ENCODE measurements at regions not wholly inside any gene's neighbourhood (a gene's known extent, or its start where the extent isn't known, plus 50 kb on each side); places are given as distances from the start of the nearest gene placed in this dataset.

DNA sequence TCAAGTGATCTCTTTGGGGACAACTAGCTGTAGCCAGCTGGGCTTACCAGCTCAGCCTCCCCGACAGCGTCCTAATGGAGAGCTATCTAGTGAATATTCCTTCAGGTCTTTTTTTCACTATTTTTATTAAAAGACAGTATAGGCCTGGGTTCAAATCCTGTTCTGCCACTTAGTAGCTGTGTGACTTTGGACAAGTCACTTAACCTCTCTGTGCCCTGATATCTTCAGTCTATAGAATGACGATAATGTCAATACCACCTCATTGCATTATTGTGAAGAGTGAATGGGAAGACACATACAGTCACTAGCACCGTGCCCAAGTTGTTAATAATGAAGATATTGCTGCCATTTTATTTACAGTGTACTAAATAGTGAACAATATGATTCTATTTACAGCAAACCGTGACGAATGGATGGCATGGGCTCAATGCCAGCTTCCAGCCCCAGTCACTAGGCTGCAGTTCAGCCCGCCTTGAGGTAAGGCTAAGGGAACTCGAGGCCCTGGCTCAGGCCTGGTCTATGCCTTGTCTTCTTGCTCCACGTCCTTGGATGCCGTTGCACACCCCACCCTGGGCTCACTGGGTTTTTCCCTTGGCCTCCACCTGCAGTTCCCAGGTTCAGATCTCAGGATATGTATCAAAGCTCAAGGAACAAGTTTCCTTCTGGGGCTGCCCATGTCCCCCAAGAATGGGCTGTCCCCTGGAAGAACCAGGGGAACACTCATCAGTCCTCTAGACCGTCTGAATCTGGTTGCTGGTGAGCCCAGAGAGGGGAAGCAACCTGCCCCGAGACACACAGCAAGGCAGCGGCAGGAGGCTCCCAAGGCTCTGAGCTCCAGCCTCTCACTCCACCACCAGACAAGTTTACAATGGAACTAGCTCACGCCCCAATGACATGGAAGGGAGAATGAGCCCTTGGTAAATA, 95.4 kb upstream of the TNRC6C start:
- no peak for DNase-seq (ENCODE audit: extremely low read depth in 1 of 11, low read depth in 9 of 11, low spot score in 4 of 11)

DNA sequence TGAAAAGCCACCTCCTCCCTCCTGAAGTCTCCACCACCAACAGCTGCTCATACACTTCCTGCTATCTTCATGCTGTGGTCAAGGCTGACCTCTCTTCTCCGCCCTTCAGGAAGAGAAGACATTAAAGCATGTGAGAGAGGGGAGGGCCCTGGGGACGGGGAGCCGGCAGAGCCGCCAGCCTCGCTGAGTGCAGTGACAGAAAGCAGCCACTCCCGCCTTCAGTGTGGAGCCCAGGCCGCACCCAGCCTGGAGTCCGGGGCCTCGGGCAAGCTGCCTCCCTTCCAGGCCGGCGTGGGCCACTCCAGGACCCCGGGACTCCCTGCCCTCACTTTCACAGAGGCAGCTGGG, 94.7 kb upstream of the TNRC6C start:
- DNase-seq (ENCODE audit: extremely low read depth in 1 of 11, low read depth in 9 of 11, low spot score in 4 of 11): no peak

GRCh38 chr17:77864234-77865111, 94.0 kb upstream of the TNRC6C start:
- DNase-seq (ENCODE audit: extremely low read depth in 1 of 11, low read depth in 9 of 11, low spot score in 4 of 11): no peak

GRCh38 chr17:77865112-77865611, 93.3 kb upstream of the TNRC6C start:
- DNase-seq (ENCODE audit: extremely low read depth in 1 of 11, low read depth in 9 of 11, low spot score in 4 of 11): no peak

- no peak for DNase-seq (ENCODE audit: extremely low read depth in 1 of 11, low read depth in 9 of 11, low spot score in 4 of 11)
Observed at GRCh38 chr17:77865716-77866115, 92.8 kb upstream of the TNRC6C start.

DNA sequence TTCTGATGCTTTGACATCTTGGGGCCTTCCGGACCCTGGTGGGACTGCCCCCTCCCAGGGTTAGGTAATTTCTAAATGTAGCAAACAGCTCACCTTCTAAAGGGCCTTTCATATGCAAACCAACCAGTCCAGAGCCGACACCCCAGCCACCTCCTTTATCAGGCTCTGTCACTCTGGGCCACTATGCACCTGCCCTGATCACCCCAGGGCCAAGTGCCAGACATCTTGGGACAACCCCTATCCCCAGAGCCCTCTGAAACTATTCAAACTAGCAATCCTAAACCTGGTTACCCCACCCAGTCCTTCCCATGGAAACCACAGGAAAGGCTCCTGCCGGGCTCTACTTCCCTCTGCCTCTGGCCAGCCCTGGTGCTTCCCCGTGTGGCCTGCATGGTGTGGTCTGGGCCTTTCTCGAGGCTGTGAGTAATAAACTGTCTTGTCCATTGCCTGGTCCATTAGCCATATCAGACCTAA, 91.2 kb upstream of the TNRC6C start:
- no peak for DNase-seq (ENCODE audit: extremely low read depth in 1 of 11, low read depth in 9 of 11, low spot score in 4 of 11)

- no peak for DNase-seq (ENCODE audit: extremely low read depth in 1 of 11, low read depth in 9 of 11, low spot score in 4 of 11)
Observed at GRCh38 chr17:77867976-77868713, 90.4 kb upstream of the TNRC6C start.

DNA sequence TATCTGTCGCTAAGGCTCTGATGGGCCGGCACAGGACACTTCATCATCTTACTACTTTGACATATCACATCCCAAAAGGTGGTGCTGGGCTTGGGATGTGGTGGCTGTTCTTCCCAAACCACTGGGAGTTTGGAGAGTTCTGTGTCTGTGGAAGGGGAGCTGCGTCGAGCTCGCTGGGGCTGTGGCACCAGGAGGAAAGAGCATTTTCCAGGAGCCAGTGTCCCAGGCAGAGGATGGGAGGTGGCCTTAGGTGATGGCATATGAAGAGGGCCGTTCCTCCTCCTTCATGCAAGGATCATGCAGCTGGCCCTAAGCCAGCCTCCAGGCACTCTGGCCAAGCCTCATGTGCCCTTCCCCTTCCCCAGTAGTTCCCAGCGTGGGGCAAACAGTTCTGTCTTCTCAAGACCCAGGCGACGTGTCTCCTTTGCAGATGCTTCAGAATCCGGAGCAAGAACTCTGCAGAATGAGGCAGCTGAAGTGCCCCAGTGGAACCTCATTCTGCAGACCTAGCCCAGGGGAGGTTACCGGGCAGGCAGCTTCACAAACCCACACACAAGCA, 89.4 kb upstream of the TNRC6C start:
- DNase-seq (ENCODE audit: extremely low read depth in 1 of 11, low read depth in 9 of 11, low spot score in 4 of 11): no peak

DNA sequence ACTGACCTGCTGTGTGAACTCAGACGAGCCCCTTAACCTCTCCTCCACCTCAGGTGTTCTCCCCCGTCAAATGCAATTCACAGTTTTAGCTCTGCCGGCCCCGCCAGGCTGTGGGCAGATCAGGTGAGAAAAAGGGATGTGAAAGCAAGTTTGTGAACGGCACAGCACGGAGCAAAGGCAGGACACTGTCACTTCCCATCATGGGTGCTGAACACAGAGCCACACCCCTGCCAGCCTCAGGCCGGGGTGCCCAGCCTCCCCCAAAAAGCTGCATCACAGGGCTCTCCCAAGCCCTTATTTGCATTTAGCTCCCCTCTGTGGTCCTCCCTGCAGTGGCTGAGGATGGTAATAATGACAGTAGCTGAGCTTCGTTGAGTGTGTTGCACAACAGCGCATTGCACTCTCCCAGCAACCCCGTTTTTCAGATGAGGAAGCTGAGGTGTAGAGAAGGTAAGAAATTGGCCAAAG, 88.8 kb upstream of the TNRC6C start:
- no peak for DNase-seq (ENCODE audit: extremely low read depth in 1 of 11, low read depth in 9 of 11, low spot score in 4 of 11)

DNA sequence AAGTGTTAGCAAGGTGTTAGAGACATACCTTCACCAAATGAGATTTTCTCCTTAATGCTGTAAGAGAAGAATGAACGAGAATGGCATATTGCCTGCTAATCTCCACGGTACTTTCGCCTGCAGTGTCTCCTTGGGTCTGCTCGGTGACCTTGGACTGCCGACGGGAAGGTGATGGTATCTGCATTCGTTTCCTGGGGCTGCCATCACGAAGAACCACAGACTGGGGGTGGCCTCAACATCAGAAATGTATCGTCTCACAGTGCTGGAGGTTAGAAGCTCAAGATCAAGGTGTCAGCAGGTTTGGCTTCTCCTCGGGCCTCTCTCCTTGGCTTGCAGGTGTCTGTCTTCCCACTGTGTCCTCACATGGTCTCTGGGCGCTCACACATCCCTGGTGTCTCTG, 86.3 kb upstream of the TNRC6C start:
- DNase-seq (ENCODE audit: extremely low read depth in 1 of 11, low read depth in 9 of 11, low spot score in 4 of 11): no peak

DNA sequence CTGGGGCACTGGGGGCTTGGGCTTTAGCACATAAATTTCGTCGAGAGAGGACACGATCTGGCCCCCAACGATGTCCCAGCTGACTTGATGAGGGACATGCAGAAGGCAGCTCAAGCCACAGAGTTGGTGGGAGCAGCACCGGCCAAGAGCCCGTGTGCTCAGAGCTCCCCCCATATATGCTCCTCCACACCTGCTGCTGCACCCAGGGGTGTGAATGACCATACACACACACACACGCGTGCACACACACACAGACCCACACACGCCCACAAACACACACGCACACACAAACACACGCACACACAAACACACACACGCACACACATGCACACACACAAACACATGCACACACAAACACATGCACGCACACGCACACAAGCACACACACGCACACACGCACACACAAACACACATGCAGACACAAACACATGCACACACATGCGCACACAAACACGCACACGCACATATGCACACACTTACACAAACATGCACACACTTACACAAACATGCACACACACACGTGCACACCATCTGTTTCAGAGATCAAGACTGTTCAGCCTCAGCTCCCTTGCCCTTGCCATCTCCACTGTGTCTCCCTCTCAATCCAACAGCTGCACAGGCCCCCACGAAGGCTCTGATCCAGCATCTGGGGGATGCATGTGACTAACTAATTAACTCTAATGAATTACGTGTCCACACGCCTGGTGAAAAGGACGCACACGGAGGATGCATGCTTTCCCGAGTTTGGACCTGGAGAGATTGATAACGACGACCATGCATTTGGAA, 85.6 kb upstream of the TNRC6C start:
- no peak for DNase-seq (ENCODE audit: extremely low read depth in 1 of 11, low read depth in 9 of 11, low spot score in 4 of 11)

GRCh38 chr17:77873500-77874302, 84.8 kb upstream of the TNRC6C start:
- DNase-seq (ENCODE audit: extremely low read depth in 1 of 11, low read depth in 9 of 11, low spot score in 4 of 11): no peak

DNA sequence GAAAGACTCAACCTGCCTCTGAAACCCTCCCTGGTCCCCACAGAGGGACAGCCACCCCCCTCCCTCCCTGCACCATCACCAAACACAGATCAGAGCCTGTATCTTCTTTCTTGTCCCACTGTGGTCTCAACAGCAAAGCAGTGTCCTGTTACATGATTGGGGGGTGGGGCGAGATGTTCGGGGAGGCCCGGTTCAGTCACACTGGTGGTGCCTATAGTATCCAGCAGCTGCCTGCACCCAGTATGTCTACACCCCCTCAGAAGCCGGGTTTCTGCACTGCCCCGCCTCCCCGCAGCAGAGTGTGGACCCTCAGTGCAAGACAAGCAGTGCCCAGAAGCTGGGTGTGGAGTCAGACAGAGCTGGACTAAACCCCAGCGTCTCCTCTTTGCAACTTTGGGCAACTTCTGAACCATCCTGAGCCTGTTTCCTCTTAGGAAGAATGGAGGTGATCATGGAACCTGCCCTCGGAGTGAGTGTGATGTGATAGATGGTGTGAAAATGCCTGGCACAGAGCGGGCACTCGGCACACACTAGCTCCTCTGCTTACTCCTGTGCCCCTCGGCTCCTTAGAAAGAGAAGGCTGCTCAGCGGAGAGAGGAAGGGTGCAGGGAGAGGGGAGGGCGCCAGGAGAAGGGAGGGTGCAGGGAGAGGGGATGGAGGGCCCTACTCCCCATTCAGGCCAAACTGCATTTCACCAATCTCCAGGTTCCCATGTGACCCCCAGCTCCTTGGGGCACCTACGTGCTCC, 84.0 kb upstream of the TNRC6C start:
- no peak for DNase-seq (ENCODE audit: extremely low read depth in 1 of 11, low read depth in 9 of 11, low spot score in 4 of 11)

- no peak for DNase-seq (ENCODE audit: extremely low read depth in 1 of 11, low read depth in 9 of 11, low spot score in 4 of 11)
Observed at GRCh38 chr17:77875051-77875780, 83.3 kb upstream of the TNRC6C start.

GRCh38 chr17:77875881-77876509, 82.5 kb upstream of the TNRC6C start:
- DNase-seq (ENCODE audit: extremely low read depth in 1 of 11, low read depth in 9 of 11, low spot score in 4 of 11): no peak

DNA sequence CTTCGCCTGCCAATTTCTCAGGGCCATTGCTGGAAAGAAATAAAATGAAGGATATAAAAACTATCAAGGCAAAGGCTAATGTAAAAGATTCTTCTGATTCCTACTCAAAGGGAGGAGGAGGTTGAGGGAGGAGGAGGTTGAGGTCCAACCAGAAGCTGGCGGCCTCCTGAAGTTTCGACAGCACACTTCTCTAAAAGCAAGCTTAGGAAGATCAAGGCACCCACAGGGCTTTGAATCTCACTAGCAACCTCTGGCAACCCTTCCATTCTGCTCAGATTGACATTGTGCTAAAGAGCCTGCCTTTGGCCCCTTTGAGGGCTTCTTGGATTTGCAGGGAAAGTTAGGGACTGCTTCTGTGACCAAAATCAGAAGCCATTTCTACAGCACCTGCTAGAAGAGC, 81.5 kb upstream of the TNRC6C start:
- DNase-seq (ENCODE audit: extremely low read depth in 1 of 11, low read depth in 9 of 11, low spot score in 4 of 11): no peak

Data from renal cortex interstitium (tissue), 11 donors.